ENCODE measurements at regions not wholly inside any gene's neighbourhood (a gene's known extent, or its start where the extent isn't known, plus 50 kb on each side); places are given as distances from the start of the nearest gene placed in this dataset.
A peak's percentile ranks its signal among the peaks of the same experiment; 100 is the strongest.

DNA sequence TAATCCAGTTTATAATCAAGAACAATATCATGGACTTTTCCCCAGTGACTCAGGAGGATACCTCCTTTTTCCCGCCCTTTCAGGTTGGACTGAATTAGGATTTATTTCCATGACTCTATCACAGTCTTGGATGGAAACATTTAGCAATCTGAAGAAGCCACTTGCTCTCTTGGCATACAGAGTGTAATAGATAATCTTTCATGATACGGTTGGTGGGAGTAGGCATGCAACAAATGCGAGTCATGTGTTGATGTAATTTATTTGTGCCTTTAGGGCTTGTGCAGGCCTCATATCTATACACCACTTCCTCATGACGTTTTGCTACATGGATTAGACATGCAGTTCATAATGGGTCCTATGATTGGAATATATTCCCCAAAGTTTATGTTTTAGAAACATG is 54.2 kb upstream of the MCTP2 start:
- H3K27ac Mint-ChIP-seq, result no peak overlapping the region
- H3K27me3 Mint-ChIP-seq (ENCODE audit: insufficient read depth), result no peaks in the 10 kb centered on the region
- TF ChIP-seq CTCF (IDR thresholded peaks at IDR 0.05), result no peak
- peak; percentile 28 for DNase-seq
- peaks cover 16% of the 10 kb centered on the region for H3K9me3 Mint-ChIP-seq
- H3K4me1 Mint-ChIP-seq (ENCODE audit: low read depth), result peaks cover 21% of the 10 kb centered on the region; the same call in 1 of the 2 replicates
- H3K36me3 Mint-ChIP-seq (ENCODE audit: low read depth), result no peaks in the 10 kb centered on the region; the same call in 1 of the 2 replicates
- H3K4me3 Mint-ChIP-seq, result no peak overlapping the region

- no peak for TF ChIP-seq CTCF (IDR thresholded peaks at IDR 0.05)
- H3K27ac Mint-ChIP-seq, result no peak overlapping the region
These were observed 55.9 kb upstream of the MCTP2 start for GRCh38 chr15:94175420-94175819.

GRCh38 chr15:94174399-94174802 is 57.0 kb upstream of the MCTP2 start:
- no peaks in the 10 kb centered on the region; the same call in 1 of the 2 replicates for H3K36me3 Mint-ChIP-seq (ENCODE audit: low read depth)
- peak; percentile 92 for DNase-seq
- H3K27me3 Mint-ChIP-seq (ENCODE audit: insufficient read depth), result no peaks in the 10 kb centered on the region
- no peak for TF ChIP-seq CTCF (IDR thresholded peaks at IDR 0.05)
- H3K4me3 Mint-ChIP-seq, result no peak overlapping the region
- H3K27ac Mint-ChIP-seq, result peak overlapping the region; percentile 47; the same call in 1 of the 2 replicates
- H3K4me1 Mint-ChIP-seq (ENCODE audit: low read depth), result peaks cover 21% of the 10 kb centered on the region; the same call in 1 of the 2 replicates
- H3K9me3 Mint-ChIP-seq, result peaks cover 24% of the 10 kb centered on the region

More at GRCh38 chr15:94175420-94175819, 55.9 kb upstream of the MCTP2 start:
- no peak overlapping the region for H3K4me3 Mint-ChIP-seq
- DNase-seq, result no peak
- peaks cover 21% of the 10 kb centered on the region; the same call in 1 of the 2 replicates for H3K4me1 Mint-ChIP-seq (ENCODE audit: low read depth)
- peaks cover 24% of the 10 kb centered on the region for H3K9me3 Mint-ChIP-seq
- no peaks in the 10 kb centered on the region for H3K27me3 Mint-ChIP-seq (ENCODE audit: insufficient read depth)
- H3K36me3 Mint-ChIP-seq (ENCODE audit: low read depth), result no peaks in the 10 kb centered on the region; the same call in 1 of the 2 replicates

DNA sequence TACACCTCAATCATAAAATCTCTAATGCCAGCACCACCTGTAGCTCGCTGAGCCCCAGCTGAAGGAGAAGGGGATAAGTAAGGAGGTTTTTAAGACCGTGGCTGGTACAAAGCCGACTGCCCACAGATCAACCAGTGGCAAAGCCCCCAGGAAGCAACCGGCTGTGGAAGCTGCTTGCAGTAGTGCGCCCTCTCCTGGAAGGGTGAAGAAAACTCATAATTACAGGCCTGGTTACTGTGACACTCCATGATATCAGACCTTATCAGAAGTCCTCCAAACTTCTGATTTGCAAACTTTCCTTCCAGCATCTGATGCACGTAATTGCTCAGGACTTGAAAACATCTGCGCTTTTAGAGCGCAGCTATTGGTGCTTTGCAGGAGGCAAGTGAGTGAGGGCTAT is 63.1 kb upstream of the MCTP2 start:
- Mint-ChIP-seq H3K4me3 (no peak overlapping the region), H3K27me3 (ENCODE audit: insufficient read depth) (no peaks in the 10 kb centered on the region), H3K4me1 (ENCODE audit: low read depth) (peaks cover under 1% of the 10 kb centered on the region; the same call in 1 of the 2 replicates), H3K9me3 (peaks cover 22% of the 10 kb centered on the region), H3K27ac (no peak overlapping the region), H3K36me3 (ENCODE audit: low read depth) (0 out of 2 replicates have a peak, but pooled peaks cover 4% of the 10 kb centered on the region)
- peak; percentile 63 for TF ChIP-seq CTCF (IDR thresholded peaks at IDR 0.05)
- no peak for DNase-seq

DNA sequence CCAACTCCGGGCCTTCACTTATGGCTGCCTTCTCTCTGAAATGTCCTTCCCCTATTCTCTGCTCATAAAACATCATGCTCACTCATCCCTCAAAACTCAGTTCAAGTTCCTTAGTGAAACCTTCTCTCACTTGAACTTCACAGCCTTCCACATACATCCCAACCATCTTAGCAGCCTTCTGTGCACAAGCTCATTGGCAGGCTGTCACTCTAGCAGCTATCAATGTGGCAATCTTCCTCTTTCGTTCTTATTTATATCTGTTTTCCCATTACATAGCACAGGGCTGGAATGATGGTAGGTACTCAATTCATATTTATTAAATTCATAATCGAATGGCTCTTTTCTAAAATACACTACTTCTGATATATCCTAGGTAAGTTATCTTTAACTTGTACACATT is 66.4 kb upstream of the MCTP2 start:
- H3K4me3 Mint-ChIP-seq, result no peak overlapping the region
- no peak overlapping the region for H3K27ac Mint-ChIP-seq
- no peak for TF ChIP-seq CTCF (IDR thresholded peaks at IDR 0.05)
- H3K27me3 Mint-ChIP-seq (ENCODE audit: insufficient read depth), result no peaks in the 10 kb centered on the region; the same call in 1 of the 2 replicates
- H3K36me3 Mint-ChIP-seq (ENCODE audit: low read depth), result 0 out of 2 replicates have a peak, but pooled peaks cover 4% of the 10 kb centered on the region
- peaks cover 4% of the 10 kb centered on the region; the same call in 1 of the 2 replicates for H3K9me3 Mint-ChIP-seq
- no peak for DNase-seq
- no peaks in the 10 kb centered on the region; the same call in 1 of the 2 replicates for H3K4me1 Mint-ChIP-seq (ENCODE audit: low read depth)
